ENCODE measurements at regions not wholly inside any gene's neighbourhood (a gene's known extent, or its start where the extent isn't known, plus 50 kb on each side); places are given as distances from the start of the nearest gene placed in this dataset.
"Not testable (repeated sequence)": the region's sequence is repeated elsewhere in the genome, so short reads cannot be mapped to it uniquely, and the experiment has no call there.

DNA sequence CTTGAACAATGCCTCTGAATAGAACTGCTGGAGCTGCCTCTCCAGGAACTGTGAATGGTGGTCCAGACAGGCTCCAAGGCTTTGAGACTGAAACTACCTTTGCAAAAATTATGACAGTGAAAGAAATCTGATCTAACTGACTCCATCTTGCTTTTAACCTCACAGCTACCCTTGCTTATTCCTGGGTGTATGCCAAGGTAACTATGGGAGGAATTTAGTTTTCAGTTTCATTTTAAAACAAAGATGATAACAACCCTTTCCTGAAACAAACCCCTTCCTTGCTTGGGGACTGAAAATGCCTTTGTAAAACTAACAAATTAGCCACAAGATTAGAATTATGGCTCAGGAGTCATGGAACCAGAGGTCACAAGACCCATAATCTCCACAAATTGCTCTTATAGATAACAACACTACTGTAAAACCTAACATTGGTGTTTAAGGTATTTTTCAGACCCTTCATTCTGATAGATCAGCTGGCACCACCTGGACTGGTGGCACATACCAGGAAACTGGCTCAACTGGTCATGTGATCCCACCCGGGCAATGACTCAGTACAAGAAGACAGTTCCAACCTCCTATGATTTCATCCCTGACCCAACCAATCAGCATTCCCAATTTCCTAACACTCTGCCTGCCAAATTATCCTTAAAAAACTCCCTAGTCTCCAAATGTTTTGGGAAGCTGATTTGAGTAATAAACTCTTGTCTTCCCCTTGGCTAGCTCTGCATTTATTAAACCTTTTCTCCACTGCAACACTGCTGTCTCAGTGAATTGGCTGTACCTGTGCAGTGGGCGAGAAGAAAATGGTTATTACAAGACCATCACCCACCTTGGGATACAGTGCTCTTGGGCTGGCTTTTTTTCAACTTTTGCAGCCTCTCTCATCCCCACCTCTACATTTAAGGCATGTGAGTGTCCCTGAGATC lies 608.1 kb downstream of the TYW1 start:
- TF ChIP-seq ZNF274 (IDR thresholded peaks at IDR 0.05; ENCODE audit: low read depth, low read length): no peak
- H3K4me3 ChIP-seq (ENCODE audit: low read length): no peak overlapping the region

DNA sequence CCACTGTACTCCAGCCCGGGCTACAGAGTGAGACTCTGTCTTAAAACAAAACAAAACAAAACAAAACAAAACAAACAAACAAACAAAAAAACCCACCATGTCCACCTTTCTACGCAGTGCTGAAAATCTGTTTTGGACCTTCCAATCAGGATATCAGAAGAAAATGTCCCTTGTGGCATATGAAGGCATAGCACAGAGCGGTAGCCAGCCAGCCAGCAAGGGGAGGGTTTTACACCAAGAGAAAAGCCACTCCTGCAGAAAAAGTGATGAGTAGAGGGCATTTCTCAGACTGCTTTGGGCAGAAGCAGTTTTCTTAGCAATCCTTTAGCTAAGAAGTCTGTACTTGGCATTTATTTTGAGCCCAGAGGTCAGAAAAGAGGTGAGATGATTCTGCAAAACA lies 612.2 kb downstream of the TYW1 start:
- TF ChIP-seq ZNF274 (IDR thresholded peaks at IDR 0.05; ENCODE audit: low read depth, low read length): no peak

DNA sequence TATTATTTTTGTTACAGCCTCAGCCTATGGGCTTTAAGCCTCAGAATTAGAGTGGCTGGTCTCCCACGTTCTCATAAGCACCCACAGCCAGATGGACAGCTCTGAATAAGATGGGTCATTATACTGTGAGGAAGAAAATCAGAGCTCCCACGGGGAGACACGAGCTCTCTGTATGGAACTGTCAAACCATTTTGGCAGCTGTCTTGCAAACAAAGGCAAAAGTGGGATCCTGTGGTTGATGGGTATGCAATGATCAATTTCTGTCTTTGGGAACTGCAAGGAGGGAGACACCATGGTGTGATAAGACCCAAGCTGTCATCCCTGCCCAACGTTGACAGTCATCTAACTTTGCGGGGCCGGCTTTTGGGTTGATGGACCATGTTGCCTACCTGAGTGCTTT lies 614.3 kb downstream of the TYW1 start:
- H3K4me3 ChIP-seq (ENCODE audit: low read length): no peak overlapping the region
- TF ChIP-seq ZNF274 (IDR thresholded peaks at IDR 0.05; ENCODE audit: low read depth, low read length): no peak

More for the DNA sequence above, 612.2 kb downstream of the TYW1 start:
- no peak overlapping the region for H3K4me3 ChIP-seq (ENCODE audit: low read length)

DNA sequence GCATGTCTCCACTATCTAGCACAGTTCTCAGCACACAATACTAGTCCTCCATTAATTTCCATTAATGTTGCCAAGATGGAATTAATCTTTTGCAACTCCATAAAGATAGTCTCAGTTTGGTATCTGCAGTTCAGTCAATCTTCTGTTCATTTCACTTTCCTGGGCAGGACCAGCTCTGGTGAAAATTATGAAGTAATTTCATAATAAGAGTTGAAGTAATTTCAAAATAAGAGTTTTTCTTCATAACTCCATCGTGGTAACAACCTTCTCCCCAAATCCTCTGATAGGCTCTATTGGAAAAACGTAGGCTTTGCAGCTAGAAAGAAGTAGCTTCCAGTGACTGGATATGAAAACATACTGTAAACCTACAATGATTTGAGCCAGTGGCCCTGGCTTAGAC lies 618.2 kb downstream of the TYW1 start:
- no peak for TF ChIP-seq ZNF274 (IDR thresholded peaks at IDR 0.05; ENCODE audit: low read depth, low read length)
- H3K4me3 ChIP-seq (ENCODE audit: low read length): no peak overlapping the region

DNA sequence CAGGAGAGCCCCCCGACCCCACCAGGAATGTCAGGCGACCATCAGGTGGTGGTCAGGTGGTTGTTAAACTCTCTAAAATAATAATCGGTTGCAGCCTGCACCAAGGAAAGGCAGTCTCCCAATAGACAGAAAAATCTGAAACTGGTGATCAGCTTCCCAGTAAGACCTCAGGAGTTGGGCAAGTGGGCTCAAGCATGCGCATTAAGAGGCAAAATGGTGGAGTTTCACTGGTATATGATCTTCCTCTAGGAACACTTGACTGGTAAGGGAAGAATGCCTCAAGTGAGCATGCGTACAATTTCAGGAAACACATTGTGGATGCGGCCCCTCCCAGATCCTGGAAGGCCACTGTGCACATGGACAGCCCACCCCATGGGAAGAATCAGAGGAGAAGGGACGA lies 619.9 kb downstream of the TYW1 start:
- no peak for TF ChIP-seq ZNF274 (IDR thresholded peaks at IDR 0.05; ENCODE audit: low read depth, low read length)
- H3K4me3 ChIP-seq (ENCODE audit: low read length): no peak overlapping the region

DNA sequence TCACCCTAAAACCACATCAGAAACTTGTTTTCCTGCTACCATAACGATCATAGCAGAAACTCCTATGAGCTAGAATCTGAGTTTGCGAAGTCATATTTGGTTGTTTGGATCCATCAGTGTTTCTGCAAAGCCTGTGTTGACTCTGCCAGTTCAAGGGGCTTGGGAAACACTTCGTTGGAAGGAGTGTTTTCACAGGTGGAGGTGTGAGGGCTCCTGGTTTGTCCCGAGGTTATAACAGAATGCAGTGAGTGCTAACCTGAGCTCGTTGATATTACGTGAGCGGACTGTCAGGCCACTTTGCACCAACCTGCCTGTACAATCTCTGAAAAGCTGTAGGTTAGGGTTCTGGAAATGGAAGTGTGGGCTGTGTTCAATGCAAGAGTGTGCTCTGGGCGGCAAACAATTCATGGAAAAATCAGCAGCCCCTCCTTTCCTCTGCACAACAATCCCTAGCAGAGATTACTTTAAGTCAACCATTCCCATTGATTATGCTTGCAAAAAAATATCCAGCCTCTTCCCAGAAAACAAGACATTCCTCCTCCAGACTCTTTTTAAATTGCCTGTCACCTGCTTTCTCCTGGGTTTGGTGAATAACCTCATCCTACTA lies 622.0 kb downstream of the TYW1 start:
- no peak overlapping the region for H3K4me3 ChIP-seq (ENCODE audit: low read length)
- TF ChIP-seq ZNF274 (IDR thresholded peaks at IDR 0.05; ENCODE audit: low read depth, low read length): no peak

DNA sequence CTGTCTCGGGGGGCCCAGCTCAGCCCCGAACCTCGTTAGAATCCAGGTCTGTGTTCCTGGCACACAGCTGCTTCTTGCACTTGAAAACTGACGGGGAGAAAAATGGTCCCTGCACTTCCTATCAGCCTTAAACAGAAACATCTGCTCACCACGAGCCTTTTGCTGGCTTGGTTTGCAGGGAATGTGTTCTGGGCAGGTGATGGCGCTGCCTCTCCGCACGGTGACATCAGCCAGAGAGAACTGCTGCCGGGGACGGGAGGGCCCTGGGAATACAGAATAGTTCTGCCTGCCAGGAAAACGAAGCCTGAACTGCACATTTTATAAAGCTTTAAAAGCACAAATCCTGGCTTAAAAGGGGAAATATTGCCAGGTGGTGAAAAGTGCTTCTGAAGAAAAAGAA lies 622.5 kb downstream of the TYW1 start:
- TF ChIP-seq ZNF274 (IDR thresholded peaks at IDR 0.05; ENCODE audit: low read depth, low read length): no peak
- H3K4me3 ChIP-seq (ENCODE audit: low read length): no peak overlapping the region

DNA sequence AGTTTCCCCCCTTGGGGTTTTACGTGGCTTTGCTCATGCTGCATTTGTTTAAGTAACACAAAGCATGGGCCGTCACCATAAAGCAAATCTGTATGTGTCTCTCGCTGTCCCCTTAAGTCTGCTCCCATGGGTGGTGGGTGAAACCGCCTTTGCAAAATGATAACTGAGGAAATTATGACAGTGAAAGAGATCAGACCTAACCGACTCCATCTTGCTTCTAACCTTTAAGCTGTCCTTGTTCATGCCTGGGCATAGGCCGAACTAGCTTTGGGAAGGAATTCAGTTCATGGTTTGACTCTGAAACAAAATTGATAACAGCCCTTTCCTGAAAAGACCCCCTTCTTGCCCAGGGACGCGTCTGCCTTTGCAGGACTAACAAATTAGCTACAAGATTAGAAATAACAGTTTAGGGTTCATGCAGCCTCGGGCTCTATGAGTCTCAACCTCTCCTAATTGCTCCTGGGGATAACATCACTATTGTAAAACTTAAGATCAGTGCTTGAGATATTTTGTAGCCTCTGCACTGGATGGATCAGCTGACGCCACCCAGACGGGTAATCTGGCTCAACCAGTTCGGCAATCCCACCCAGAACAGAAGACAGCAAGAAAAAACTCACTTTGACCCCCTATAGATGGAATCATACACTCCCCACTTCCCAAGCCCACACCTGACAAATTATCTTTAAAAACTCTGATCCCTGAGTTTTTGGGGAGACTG lies 623.7 kb downstream of the TYW1 start:
- no peak overlapping the region for H3K4me3 ChIP-seq (ENCODE audit: low read length)
- no peak for TF ChIP-seq ZNF274 (IDR thresholded peaks at IDR 0.05; ENCODE audit: low read depth, low read length)

DNA sequence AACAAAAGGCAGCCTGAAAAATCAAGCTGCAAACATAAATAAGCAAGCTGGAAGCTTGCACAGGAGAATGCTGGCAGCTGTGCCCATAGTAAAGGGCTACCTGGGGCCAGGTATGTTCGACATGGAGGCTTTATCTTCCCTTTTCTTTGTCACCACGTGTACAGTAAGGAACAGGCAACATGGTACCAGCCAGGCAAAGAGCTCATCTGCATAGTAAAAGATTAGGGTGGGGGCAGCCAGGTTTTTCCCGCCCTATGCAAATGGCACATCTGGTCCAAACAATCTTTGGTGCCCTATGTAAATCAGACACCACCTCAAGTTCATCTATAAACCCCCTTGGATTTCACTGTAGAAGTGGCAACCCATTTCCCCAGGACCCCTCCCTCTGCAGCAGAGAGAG lies 625.1 kb downstream of the TYW1 start:
- no peak for TF ChIP-seq ZNF274 (IDR thresholded peaks at IDR 0.05; ENCODE audit: low read depth, low read length)
- no peak overlapping the region for H3K4me3 ChIP-seq (ENCODE audit: low read length)

DNA sequence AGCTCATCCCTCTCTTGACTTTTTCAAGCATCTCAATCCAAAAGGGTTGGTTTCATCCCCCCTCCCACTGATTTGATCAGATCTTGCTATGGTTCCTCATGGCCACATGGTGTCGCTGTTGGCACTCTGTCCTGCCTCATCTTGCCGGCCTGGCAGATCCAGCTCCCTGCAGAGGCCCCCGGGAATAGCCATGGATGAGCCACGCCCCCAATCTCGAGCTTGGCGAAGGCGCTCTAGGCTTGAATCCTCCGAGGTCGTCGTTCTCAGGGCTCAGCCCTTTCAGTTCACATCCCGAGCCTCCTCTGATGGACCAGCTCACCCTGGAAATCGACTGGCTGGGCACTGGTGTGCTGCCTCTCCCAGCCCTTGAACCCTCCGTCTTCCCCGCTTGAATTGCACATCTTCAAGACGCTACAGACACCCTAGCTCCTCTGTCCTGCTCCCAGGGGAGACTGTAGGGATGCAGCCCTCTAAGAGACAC lies 628.7 kb downstream of the TYW1 start:
- H3K4me3 ChIP-seq (ENCODE audit: low read length): no peak overlapping the region
- no peak for TF ChIP-seq ZNF274 (IDR thresholded peaks at IDR 0.05; ENCODE audit: low read depth, low read length)

DNA sequence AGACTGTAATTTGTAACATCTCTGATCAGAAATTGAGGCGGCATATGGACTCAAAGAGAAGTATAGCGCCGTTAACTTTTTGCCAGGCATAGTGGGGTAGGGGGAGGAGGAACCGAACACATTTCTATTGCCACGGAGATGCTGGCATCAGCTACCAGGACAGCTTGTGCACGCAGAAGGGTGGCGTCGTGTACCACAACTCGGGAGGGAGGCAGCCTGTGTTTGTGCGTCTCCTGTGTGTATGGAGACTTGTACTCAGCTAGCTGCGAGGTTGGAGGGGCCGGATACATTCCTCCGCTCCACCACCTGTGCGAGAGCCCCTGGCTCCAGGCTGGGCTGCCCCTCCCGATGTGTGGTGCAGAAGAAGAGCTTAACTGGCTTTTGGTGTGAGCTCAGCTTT lies 634.8 kb downstream of the TYW1 start:
- no peak for TF ChIP-seq ZNF274 (IDR thresholded peaks at IDR 0.05; ENCODE audit: low read depth, low read length)
- no peak overlapping the region for H3K4me3 ChIP-seq (ENCODE audit: low read length)

DNA sequence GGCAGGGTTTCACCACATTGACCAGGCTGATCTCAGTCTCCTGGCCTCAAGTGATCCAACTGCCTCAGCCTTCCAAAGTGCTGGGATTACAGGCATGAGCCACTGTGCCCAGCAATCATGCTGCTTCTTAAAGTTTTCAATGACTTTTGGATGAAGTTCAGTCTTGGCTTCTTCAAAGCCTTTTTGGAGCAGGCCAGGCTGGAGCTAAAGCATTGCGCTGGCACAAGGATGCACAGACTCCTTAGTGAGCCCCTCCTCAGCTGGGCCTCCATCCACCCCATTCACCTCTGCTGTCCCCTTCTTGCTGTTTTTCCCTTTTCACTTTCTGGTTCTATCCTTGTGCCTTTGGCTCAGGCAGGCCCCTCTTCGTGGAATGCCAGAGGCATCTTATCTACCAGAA lies 638.6 kb downstream of the TYW1 start:
- H3K4me3 ChIP-seq (ENCODE audit: low read length): no peak overlapping the region
- no peak for TF ChIP-seq ZNF274 (IDR thresholded peaks at IDR 0.05; ENCODE audit: low read depth, low read length)

DNA sequence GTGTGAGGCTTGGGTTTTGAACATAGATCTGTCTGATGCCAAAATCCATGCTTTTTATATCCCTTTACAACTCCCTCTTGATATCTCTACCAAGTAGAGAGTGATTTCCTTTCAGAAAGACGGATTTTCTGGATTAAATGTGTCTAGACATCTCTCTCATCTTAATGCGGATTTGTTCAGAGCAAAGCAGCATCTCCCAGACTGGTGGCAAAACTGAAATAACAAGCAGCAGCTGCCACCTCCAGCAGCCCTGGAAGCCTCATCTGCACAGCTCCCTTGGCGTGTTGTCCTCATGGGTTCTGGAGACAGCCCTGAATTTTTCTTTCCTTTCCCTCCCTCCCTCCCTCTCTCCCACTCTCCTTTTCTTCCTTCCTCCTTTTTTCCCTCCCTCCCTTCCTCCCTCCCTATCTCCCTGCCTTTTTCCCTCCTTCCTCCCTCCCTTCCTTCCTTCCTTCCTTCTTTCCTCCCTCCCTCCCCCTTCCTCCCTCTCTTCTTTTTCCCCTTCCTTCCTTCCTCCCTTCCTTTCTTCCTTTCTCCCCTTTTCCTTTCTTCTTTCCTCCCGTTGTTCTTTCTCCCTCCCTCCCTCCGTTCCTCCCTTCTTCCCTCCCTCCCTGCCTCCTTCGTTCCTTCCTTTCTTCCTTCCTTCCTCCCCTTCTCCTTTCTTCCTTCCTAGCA lies 639.9 kb downstream of the TYW1 start:
- TF ChIP-seq ZNF274 (IDR thresholded peaks at IDR 0.05; ENCODE audit: low read depth, low read length): no peak
- no peak overlapping the region for H3K4me3 ChIP-seq (ENCODE audit: low read length)

DNA sequence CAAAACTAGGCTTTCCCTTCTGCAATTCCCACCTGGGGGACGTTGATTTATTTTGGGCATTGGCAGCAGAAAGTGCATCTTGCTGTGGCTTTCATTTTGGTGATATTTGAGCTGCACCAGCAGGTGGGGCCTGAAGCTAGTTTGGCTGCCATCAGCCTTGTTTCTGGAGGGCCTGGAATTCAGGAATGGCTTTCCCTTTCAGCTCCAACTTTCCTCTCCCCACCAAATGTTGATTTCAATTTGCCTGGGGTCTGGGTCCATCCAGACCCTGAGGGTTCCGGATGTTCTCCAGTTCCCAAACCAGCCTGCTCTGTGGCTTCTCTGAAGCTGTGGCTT lies 640.4 kb downstream of the TYW1 start:
- no peak for TF ChIP-seq ZNF274 (IDR thresholded peaks at IDR 0.05; ENCODE audit: low read depth, low read length)
- H3K4me3 ChIP-seq (ENCODE audit: low read length): no peak overlapping the region

DNA sequence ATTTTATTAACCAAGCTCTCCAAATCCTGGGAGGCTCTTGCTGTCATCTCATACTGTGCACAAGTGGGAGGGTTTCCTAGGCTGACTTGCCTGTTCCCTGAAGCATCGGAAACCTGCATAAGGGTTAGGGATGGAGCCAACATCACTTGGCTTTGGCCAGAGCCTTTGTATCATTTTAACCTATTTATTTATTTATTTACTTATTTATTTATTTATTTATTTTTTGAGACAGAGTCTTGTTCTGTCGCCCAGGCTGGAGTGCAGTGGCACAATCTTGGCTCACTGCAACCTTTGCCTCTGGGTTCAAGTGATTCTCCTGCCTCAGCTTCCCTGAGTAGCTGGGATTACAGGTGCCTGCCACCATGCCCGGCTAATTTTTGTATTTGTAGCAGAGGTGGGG lies 645.9 kb downstream of the TYW1 start:
- H3K4me3 ChIP-seq (ENCODE audit: low read length): not testable (repeated sequence)

Data from GM08714 (cell line).